KMS-11 (cell line): ENCODE measurements at regions not wholly inside any gene's neighbourhood (a gene's known extent, or its start where the extent isn't known, plus 50 kb on each side); places are given as distances from the start of the nearest gene placed in this dataset.

Source experiments
- H2AFZ ChIP-seq: fragments of 200-600 bp; sonication (generic); 2 replicates; pipeline ENCODE4 v1.6.1; 2016; ENCODE audit warnings: antibody characterized with exemption, mixed run types, low read depth
- H3K27ac ChIP-seq: fragments of 200-600 bp; sonication (generic); 2 replicates; pipeline ENCODE4 v1.6.1; 2016; ENCODE audit warnings: mild to moderate bottlenecking, mixed run types
- H3K27me3 ChIP-seq: fragments of 200-600 bp; sonication (generic); 2 replicates; pipeline ENCODE4 v1.6.1; 2017; ENCODE audit warnings: mild to moderate bottlenecking, low read depth, mixed run types, moderate library complexity; ENCODE audit not compliant: insufficient read depth
- H3K36me3 ChIP-seq: fragments of 200-600 bp; sonication (generic); 2 replicates; pipeline ENCODE4 v1.6.1; 2017; ENCODE audit warnings: mild to moderate bottlenecking, mixed run types; ENCODE audit not compliant: insufficient read depth
- H3K4me1 ChIP-seq: fragments of 200-600 bp; sonication (generic); 2 replicates; pipeline ENCODE4 v1.6.1; 2016; ENCODE audit warnings: mild to moderate bottlenecking, low read depth, mixed run types; ENCODE audit not compliant: poor library complexity, severe bottlenecking
- H3K4me2 ChIP-seq: fragments of 200-600 bp; sonication (generic); 2 replicates; pipeline ENCODE4 v1.7.0; 2016; ENCODE audit warnings: mild to moderate bottlenecking, mixed run types
- H3K4me3 ChIP-seq: fragments of 200-600 bp; sonication (generic); IDR thresholded peaks from 2 replicates; pipeline ENCODE4 v1.6.1; 2017; ENCODE audit warnings: low read depth, low read length, mixed read lengths; ENCODE audit not compliant: insufficient read depth
- H3K79me2 ChIP-seq: fragments of 200-600 bp; sonication (generic); 2 replicates; pipeline ENCODE4 v1.6.1; 2016; ENCODE audit warnings: low read depth, mixed run types; ENCODE audit not compliant: insufficient read depth
- H3K9ac ChIP-seq: fragments of 200-600 bp; sonication (generic); 2 replicates; pipeline ENCODE4 v1.6.1; 2016; ENCODE audit warnings: mild to moderate bottlenecking, mixed run types
- H4K20me1 ChIP-seq: fragments of 200-600 bp; sonication (generic); 2 replicates; pipeline ENCODE4 v1.6.1; 2016; ENCODE audit warnings: mild to moderate bottlenecking, mixed run types; ENCODE audit not compliant: insufficient read depth
- CTCF ChIP-seq: fragments of 200-600 bp; sonication (generic); conservative IDR thresholded peaks from 2 replicates; pipeline ENCODE4 v1.6.1; 2017; ENCODE audit warnings: low read depth, mild to moderate bottlenecking, antibody characterized with exemption, low read length, moderate library complexity, mixed read lengths

- Histone ChIP-seq H3K27ac (no peak overlapping the region), H3K36me3 (no peaks in the 10 kb centered on the region), H2AFZ (no peak overlapping the region), H3K9ac (no peak overlapping the region), H3K4me1 (peaks cover 8% of the 10 kb centered on the region), H3K27me3 (no peaks in the 10 kb centered on the region), H4K20me1 (no peaks in the 10 kb centered on the region), H3K4me3 (no peak overlapping the region), H3K4me2 (no peak overlapping the region), H3K79me2 (no peaks in the 10 kb centered on the region)
- no peak for TF ChIP-seq CTCF
Measured at GRCh38 chr3:177959188-177959587, 577.0 kb upstream of the KCNMB2 start.

GRCh38 chr3:177960014-177960413 is 576.2 kb upstream of the KCNMB2 start:
- no peak for TF ChIP-seq CTCF
- H3K36me3 ChIP-seq: no peaks in the 10 kb centered on the region

DNA sequence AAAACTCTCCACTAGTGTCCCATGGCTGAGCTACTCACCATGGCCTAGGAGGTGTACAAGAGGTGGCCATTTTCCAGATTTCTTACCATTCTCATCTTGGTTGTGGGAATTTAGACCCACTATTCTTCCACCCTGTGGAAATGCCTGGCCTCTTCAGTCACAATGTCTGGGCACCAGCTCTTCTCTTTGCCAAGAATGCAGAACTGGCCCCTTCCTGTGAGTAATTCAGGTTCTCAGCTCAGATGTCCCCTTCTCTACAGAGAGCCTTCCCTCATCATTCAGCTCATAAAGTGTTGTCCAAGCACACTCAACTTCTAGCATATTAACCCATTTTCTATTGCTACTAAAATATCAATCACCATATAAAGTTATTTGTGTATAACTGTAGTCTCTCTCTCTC is 575.5 kb upstream of the KCNMB2 start:
- no peaks in the 10 kb centered on the region for H3K79me2 ChIP-seq
- no peak overlapping the region for H3K4me2 ChIP-seq
- H3K36me3 ChIP-seq: no peaks in the 10 kb centered on the region
- no peak overlapping the region for H3K27ac ChIP-seq
- H3K4me1 ChIP-seq: peaks cover 8% of the 10 kb centered on the region
- no peak overlapping the region for H3K4me3 ChIP-seq
- TF ChIP-seq CTCF: no peak
- H4K20me1 ChIP-seq: no peaks in the 10 kb centered on the region
- no peak overlapping the region for H2AFZ ChIP-seq
- no peak overlapping the region for H3K9ac ChIP-seq
- no peaks in the 10 kb centered on the region for H3K27me3 ChIP-seq

More at GRCh38 chr3:177960014-177960413, 576.2 kb upstream of the KCNMB2 start:
- Histone ChIP-seq H3K27me3 (no peaks in the 10 kb centered on the region), H3K4me3 (no peak overlapping the region), H2AFZ (no peak overlapping the region), H3K9ac (no peak overlapping the region), H3K4me2 (no peak overlapping the region), H3K27ac (no peak overlapping the region), H3K4me1 (peaks cover 8% of the 10 kb centered on the region), H4K20me1 (no peaks in the 10 kb centered on the region), H3K79me2 (no peaks in the 10 kb centered on the region)

DNA sequence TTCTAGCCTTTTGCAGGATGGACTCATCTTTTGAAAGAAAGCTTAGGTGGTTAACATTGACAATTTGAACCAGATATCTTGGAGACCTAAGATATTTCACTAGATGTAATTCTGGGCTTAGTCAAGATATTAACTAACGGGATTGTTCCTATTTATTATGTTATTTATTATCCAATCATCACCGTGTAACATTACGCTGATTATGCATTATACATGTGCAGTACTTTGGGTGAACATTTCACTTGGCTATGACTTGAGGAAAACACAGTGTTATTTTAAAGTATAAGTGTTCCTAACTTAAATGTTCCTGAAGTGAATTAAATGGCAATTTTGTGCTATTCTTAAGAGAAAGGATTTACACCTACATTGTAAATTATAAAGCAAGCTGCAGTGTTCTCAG is 574.5 kb upstream of the KCNMB2 start:
- Histone ChIP-seq H4K20me1 (no peaks in the 10 kb centered on the region), H3K4me3 (no peak overlapping the region), H3K4me2 (no peak overlapping the region; the same call in 1 of the 2 replicates), H3K79me2 (no peaks in the 10 kb centered on the region), H3K9ac (no peak overlapping the region), H3K36me3 (no peaks in the 10 kb centered on the region), H3K4me1 (peaks cover 8% of the 10 kb centered on the region), H3K27ac (no peak overlapping the region), H2AFZ (no peak overlapping the region), H3K27me3 (no peaks in the 10 kb centered on the region)
- TF ChIP-seq CTCF: no peak
